Neural cell (in vitro differentiated cells): ENCODE measurements at regions not wholly inside any gene's neighbourhood (a gene's known extent, or its start where the extent isn't known, plus 50 kb on each side); places are given as distances from the start of the nearest gene placed in this dataset.

ENCODE experiments used
- H2AFZ ChIP-seq: fragments of 200-600, 300-800 bp; sonication (generic), shearing (Covaris generic); 2 replicates; pipeline ENCODE4 v1.6.0; 2014; ENCODE audit warnings: low read depth, mild to moderate bottlenecking, antibody characterized with exemption, low read length, moderate library complexity
- H3F3A ChIP-seq: fragments of 200-600 bp; shearing (Covaris generic); 2 replicates; pipeline ENCODE4 v1.6.1; 2016; ENCODE audit warnings: mild to moderate bottlenecking, moderate library complexity, mixed read lengths, antibody characterized with exemption, low read length; ENCODE audit not compliant: insufficient read depth, poor library complexity, severe bottlenecking
- H3K27ac ChIP-seq: fragments of 200-600, 300-800 bp; sonication (generic), shearing (Covaris generic); 2 replicates; pipeline ENCODE4 v1.5.1; 2014; ENCODE audit warnings: mild to moderate bottlenecking, low read length, moderate library complexity
- H3K27me3 ChIP-seq: fragments of 300-800, 200-600 bp; sonication (generic), shearing (Covaris generic); 2 replicates; pipeline ENCODE4 v1.6.0; 2014; ENCODE audit warnings: mild to moderate bottlenecking, low read depth, low read length, moderate library complexity; ENCODE audit not compliant: insufficient read depth
- H3K36me3 ChIP-seq: fragments of 300-800, 200-600 bp; sonication (generic), shearing (Covaris generic); 2 replicates; pipeline ENCODE4 v1.5.1; 2014; ENCODE audit warnings: mild to moderate bottlenecking, antibody characterized with exemption, low read length, moderate library complexity; ENCODE audit not compliant: insufficient read depth
- H3K4me2 ChIP-seq: fragments of 300-800, 200-600 bp; sonication (generic), shearing (Covaris generic); 2 replicates; pipeline ENCODE4 v1.6.0; 2014; ENCODE audit warnings: mild to moderate bottlenecking, low read length
- H3K4me3 ChIP-seq: fragments of 300-800, 200-600 bp; sonication (generic), shearing (Covaris generic); 2 replicates; pipeline ENCODE4 v1.5.1; 2014; ENCODE audit warnings: mild to moderate bottlenecking, low read length, moderate library complexity
- H3K79me2 ChIP-seq: fragments of 200-600 bp; shearing (Covaris generic); replicated peaks from 2 replicates; pipeline ENCODE4 v1.6.0; 2014; ENCODE audit warnings: mild to moderate bottlenecking, low read length, moderate library complexity; ENCODE audit not compliant: insufficient read depth
- H3K9ac ChIP-seq: fragments of 300-800, 200-600 bp; sonication (generic), shearing (Covaris generic); 2 replicates; pipeline ENCODE4 v1.6.1; 2016; ENCODE audit warnings: mild to moderate bottlenecking, low read length, mixed read lengths
- H3K9me2 ChIP-seq: fragments of 200-600 bp; shearing (Covaris generic); 2 replicates; pipeline ENCODE4 v1.6.1; 2016; ENCODE audit warnings: mild to moderate bottlenecking, low read length, mixed read lengths; ENCODE audit not compliant: insufficient read depth
- H3K9me3 ChIP-seq: fragments of 200-600, 300-800 bp; sonication (generic), shearing (Covaris generic); 2 replicates; pipeline ENCODE4 v1.6.1; 2016; ENCODE audit warnings: mild to moderate bottlenecking, mixed run types, low read length, moderate library complexity, mixed read lengths
- H4K20me1 ChIP-seq: fragments of 200-600 bp; shearing (Covaris generic); 2 replicates; pipeline ENCODE4 v1.6.1; 2016; ENCODE audit warnings: mild to moderate bottlenecking, mixed run types; ENCODE audit not compliant: insufficient read depth
- CTCF ChIP-seq: fragments of 450-650 bp; IDR thresholded peaks from 2 replicates; pipeline ENCODE4 v1.5.1; 2014; ENCODE audit warnings: antibody characterized with exemption, mild to moderate bottlenecking, moderate library complexity; ENCODE audit not compliant: poor library complexity, severe bottlenecking
- EP300 ChIP-seq: fragments of 450-650 bp; conservative IDR thresholded peaks from 2 replicates; pipeline ENCODE4 v1.6.1; 2014; ENCODE audit warnings: antibody characterized with exemption, mild to moderate bottlenecking, moderate library complexity; ENCODE audit not compliant: poor library complexity, severe bottlenecking
- EZH2 ChIP-seq: fragments of 200-600, 300-800 bp; shearing (Covaris generic), sonication (generic); IDR thresholded peaks from 2 replicates; pipeline ENCODE4 v1.6.1; 2014; ENCODE audit warnings: antibody characterized with exemption, low read length, borderline replicate concordance, mild to moderate bottlenecking; ENCODE audit not compliant: insufficient read depth, poor library complexity, severe bottlenecking
- MXI1 ChIP-seq: fragments of 450-650 bp; conservative IDR thresholded peaks from 2 replicates; pipeline ENCODE4 v1.6.1; 2014; ENCODE audit warnings: antibody characterized with exemption, mild to moderate bottlenecking; ENCODE audit not compliant: poor library complexity, severe bottlenecking
- POLR2AphosphoS5 ChIP-seq: IDR thresholded peaks from 2 replicates; pipeline ENCODE4 v1.6.1; 2012
- RAD21 ChIP-seq: fragments of 450-650 bp; conservative IDR thresholded peaks from 2 replicates; pipeline ENCODE4 v1.6.1; 2014; ENCODE audit warnings: antibody characterized with exemption, mild to moderate bottlenecking, moderate library complexity
- REST ChIP-seq: IDR thresholded peaks from 2 replicates; pipeline ENCODE4 v1.6.1; 2012; ENCODE audit warnings: borderline replicate concordance
- SMC3 ChIP-seq: fragments of 450-650 bp; conservative IDR thresholded peaks from 2 replicates; pipeline ENCODE4 v1.6.1; 2014; ENCODE audit warnings: antibody characterized with exemption, mild to moderate bottlenecking, moderate library complexity; ENCODE audit not compliant: poor library complexity
- TAF1 ChIP-seq: IDR thresholded peaks from 2 replicates; pipeline ENCODE4 v1.6.1; 2012; ENCODE audit warnings: low read depth

- TF ChIP-seq EZH2, result no peak
- no peak for TF ChIP-seq REST
- TF ChIP-seq POLR2AphosphoS5, result no peak
- TF ChIP-seq EP300, result no peak
- TF ChIP-seq MXI1, result no peak
- TF ChIP-seq CTCF, result no peak
- no peak for TF ChIP-seq RAD21
- no peak for TF ChIP-seq TAF1
- Histone ChIP-seq H3K79me2 (no peaks in the 10 kb centered on the region), H3F3A (no peaks in the 10 kb centered on the region), H3K9me3 (no peaks in the 10 kb centered on the region), H3K27ac (no peak overlapping the region), H4K20me1 (no peaks in the 10 kb centered on the region), H3K9me2 (no peaks in the 10 kb centered on the region), H3K36me3 (no peaks in the 10 kb centered on the region), H3K4me3 (no peak overlapping the region), H3K9ac (no peak overlapping the region), H3K27me3 (no peaks in the 10 kb centered on the region), H3K4me2 (no peak overlapping the region), H2AFZ (no peak overlapping the region)
Observed at GRCh38 chr2:204341887-204342276, 203.4 kb upstream of the PARD3B start.

- Histone ChIP-seq H3K4me3 (no peak overlapping the region), H3K36me3 (no peaks in the 10 kb centered on the region), H3K9me2 (no peaks in the 10 kb centered on the region), H3K9me3 (no peaks in the 10 kb centered on the region), H4K20me1 (no peaks in the 10 kb centered on the region), H2AFZ (no peak overlapping the region), H3K4me2 (no peak overlapping the region), H3K27me3 (no peaks in the 10 kb centered on the region), H3K27ac (no peak overlapping the region), H3K79me2 (no peaks in the 10 kb centered on the region), H3K9ac (no peak overlapping the region), H3F3A (no peaks in the 10 kb centered on the region)
- TF ChIP-seq SMC3 (no peak), CTCF (no peak), MXI1 (no peak), EP300 (no peak), EZH2 (no peak), POLR2AphosphoS5 (no peak)
Observed at GRCh38 chr2:204343685-204344084, 201.6 kb upstream of the PARD3B start.
